Transverse colon (tissue), 4 donors: ENCODE measurements at regions not wholly inside any gene's neighbourhood (a gene's known extent, or its start where the extent isn't known, plus 50 kb on each side); places are given as distances from the start of the nearest gene placed in this dataset.
A peak's percentile ranks its signal among the peaks of the same experiment; 100 is the strongest.

Experiments used
- DNase-seq: peaks from one replicate; pipeline ENCODE4 v3.0.0-alpha.2; 2019
- H3K27ac ChIP-seq, 4 donors: fragments of 200-600 bp; sonication (generic); 2 replicates each; pipeline ENCODE4 v1.5.1; 2016 to 2018; ENCODE audit warnings: inconsistent platforms in 4 of 4
- H3K27me3 ChIP-seq: fragments of 200-600 bp; sonication (generic); 2 replicates; pipeline ENCODE4 v1.5.1; 2017; ENCODE audit warnings: inconsistent platforms
- H3K36me3 ChIP-seq, 4 donors: fragments of 200-600 bp; sonication (generic); 2 replicates each; pipeline ENCODE4 v1.5.1; 2017 to 2019; ENCODE audit warnings: inconsistent platforms in 4 of 4
- H3K4me1 ChIP-seq, 4 donors: fragments of 200-600 bp; sonication (generic); 2 replicates each; pipeline ENCODE4 v1.5.1; 2017 to 2020; ENCODE audit warnings: inconsistent platforms in 4 of 4
- H3K4me3 ChIP-seq, 4 donors: fragments of 200-600 bp; sonication (generic); 1 replicate in 1 of 4; 2 replicates in 3 of 4; pipeline versions ENCODE4 v1.5.1 to v1.6.1; 2017 to 2019; ENCODE audit warnings: inconsistent platforms in 4 of 4
- H3K9me3 ChIP-seq, 2 donors: fragments of 200-600 bp; sonication (generic); 2 replicates each; pipeline ENCODE4 v1.5.1; 2017 to 2019; ENCODE audit warnings: inconsistent platforms in 2 of 2
- CTCF ChIP-seq, 5 experiments: fragments of 200-600 bp in 3 of 5; fragments of 450-650 bp in 2 of 5; sonication (generic) in 3 of 5; IDR thresholded peaks; 1 replicate in 2 of 5; 2 replicates in 3 of 5; pipeline ENCODE4 v1.5.1; 2016 to 2017; ENCODE audit warnings: antibody characterized with exemption in 5 of 5, inconsistent platforms in 3 of 5, mild to moderate bottlenecking in 2 of 5, moderate library complexity in 1 of 5
- EP300 ChIP-seq: sonication (generic); formaldehyde crosslinking; IDR thresholded peaks from one replicate; pipeline ENCODE4 v1.6.1; 2017; ENCODE audit warnings: antibody characterized with exemption, low read depth
- POLR2A ChIP-seq: fragments of 450-650 bp; IDR thresholded peaks from one replicate; pipeline ENCODE4 v1.6.1; 2016; ENCODE audit warnings: antibody characterized with exemption, mild to moderate bottlenecking, moderate library complexity
- POLR2AphosphoS5 ChIP-seq, 3 donors: sonication (generic); formaldehyde crosslinking; IDR thresholded peaks; one replicate each; pipeline ENCODE4 v1.6.1; 2016; ENCODE audit warnings: antibody characterized with exemption in 3 of 3
- WGBS, 2 donors: methylation state at CpG; one replicate each; pipeline ENCODE4 v1.1.5; 2018; ENCODE audit warnings: low coverage in 1 of 2; 5-methylcytosine and 5-hydroxymethylcytosine counted together
- in situ Hi-C, 4 donors: fragments of 200-750 bp; cut with MboI; loops; one replicate each; pipeline versions ENCODE4 v1.15.0 to v1.15.1; 2017; ENCODE audit warnings: low sequenced_read_pairs in 3 of 4, low pct_ligation_motif_present in 1 of 4, low pct_unique_long_range_greater_than_20kb in 1 of 4
- intact Hi-C: fragments of 100-400 bp; cut with DNase I; formaldehyde crosslinking; loops from one replicate; pipeline ENCODE4 v1.15.1; 2023; ENCODE audit warnings: low total_unique reads

GRCh38 chr11:80162387-80162786 lies 721.6 kb upstream of the TENM4 start:
- TF ChIP-seq CTCF (IDR thresholded peaks at IDR 0.05): no peak
- no peak for TF ChIP-seq POLR2A
- TF ChIP-seq POLR2AphosphoS5 (IDR thresholded peaks at IDR 0.05): no peak
- no peak for TF ChIP-seq EP300
- H3K27ac ChIP-seq: no peak overlapping the region
- no peaks in the 10 kb centered on the region for H3K4me1 ChIP-seq
- H3K9me3 ChIP-seq: no peaks in the 10 kb centered on the region
- H3K27me3 ChIP-seq: no peaks in the 10 kb centered on the region
- WGBS, 2 donors: 76 to 96% methylated on average over 4 of the region's 4 CpGs
- DNase-seq: no peak
- no peaks in the 10 kb centered on the region for H3K36me3 ChIP-seq
- intact Hi-C loops (no loop called here), in situ Hi-C loops (loop anchor here in 1 of 4 donors (25.0 kb wide), 1 partner anchor 400 kb away; no protein-coding TSS in a partner anchor)
- no peak overlapping the region for H3K4me3 ChIP-seq

GRCh38 chr11:80157447-80157846 lies 716.6 kb upstream of the TENM4 start:
- in situ Hi-C loops (loop anchor here in 2 of 4 donors (10.0 to 25.0 kb wide), 2 partner anchors 395 to 453 kb away; no protein-coding TSS in a partner anchor), intact Hi-C loops (no loop called here)
- TF ChIP-seq POLR2AphosphoS5 (IDR thresholded peaks at IDR 0.05): no peak
- no peak for TF ChIP-seq EP300
- TF ChIP-seq POLR2A: no peak
- no peak for TF ChIP-seq CTCF (IDR thresholded peaks at IDR 0.05)
- Histone ChIP-seq H3K9me3 (no peaks in the 10 kb centered on the region), H3K27ac (no peak overlapping the region), H3K27me3 (no peaks in the 10 kb centered on the region), H3K36me3 (no peaks in the 10 kb centered on the region), H3K4me1 (no peaks in the 10 kb centered on the region), H3K4me3 (no peak overlapping the region)
- DNase-seq: no peak
- 44 to 52% methylated on average over 2 to 3 of the region's 3 CpGs for WGBS, 2 donors

- Histone ChIP-seq H3K4me1 (no peaks in the 10 kb centered on the region), H3K36me3 (no peaks in the 10 kb centered on the region), H3K27me3 (no peaks in the 10 kb centered on the region), H3K9me3 (no peaks in the 10 kb centered on the region), H3K4me3 (no peak overlapping the region), H3K27ac (no peak overlapping the region)
- intact Hi-C loops (no loop called here), in situ Hi-C loops (loop anchor here in 2 of 4 donors (10.0 to 25.0 kb wide), 2 partner anchors 394 to 451 kb away; no protein-coding TSS in a partner anchor)
- DNase-seq: no peak
- WGBS, 2 donors: 84 to 86% methylated on average over 1 of the region's 1 CpG
- TF ChIP-seq POLR2AphosphoS5 (IDR thresholded peaks at IDR 0.05): no peak
- no peak for TF ChIP-seq CTCF (IDR thresholded peaks at IDR 0.05)
- no peak for TF ChIP-seq EP300
- no peak for TF ChIP-seq POLR2A
Measured at GRCh38 chr11:80156062-80156461, 715.2 kb upstream of the TENM4 start.

- Histone ChIP-seq H3K27me3 (no peaks in the 10 kb centered on the region), H3K4me3 (no peak overlapping the region), H3K27ac (no peak overlapping the region), H3K4me1 (no peaks in the 10 kb centered on the region), H3K9me3 (no peaks in the 10 kb centered on the region), H3K36me3 (no peaks in the 10 kb centered on the region)
- no peak for TF ChIP-seq EP300
- peak; percentile 21 to 46 (median 45) for TF ChIP-seq CTCF (IDR thresholded peaks at IDR 0.05)
- no peak for TF ChIP-seq POLR2AphosphoS5 (IDR thresholded peaks at IDR 0.05)
- no peak for TF ChIP-seq POLR2A
- in situ Hi-C loops (loop anchor here in 2 of 4 donors (10.0 to 25.0 kb wide), 2 partner anchors 393 to 451 kb away; no protein-coding TSS in a partner anchor), intact Hi-C loops (no loop called here)
- DNase-seq: no peak
- 20 to 28% methylated on average over 4 of the region's 4 CpGs for WGBS, 2 donors
Measured at GRCh38 chr11:80155412-80156017, 714.7 kb upstream of the TENM4 start.
